Ammon's horn (tissue), 1 donor: ENCODE measurements at regions not wholly inside any gene's neighbourhood (a gene's known extent, or its start where the extent isn't known, plus 50 kb on each side); places are given as distances from the start of the nearest gene placed in this dataset.

ENCODE experiments used
- DNase-seq: peaks from one replicate; pipeline ENCODE4 v3.0.0-alpha.2; 2016; ENCODE audit warnings: low spot score

DNA sequence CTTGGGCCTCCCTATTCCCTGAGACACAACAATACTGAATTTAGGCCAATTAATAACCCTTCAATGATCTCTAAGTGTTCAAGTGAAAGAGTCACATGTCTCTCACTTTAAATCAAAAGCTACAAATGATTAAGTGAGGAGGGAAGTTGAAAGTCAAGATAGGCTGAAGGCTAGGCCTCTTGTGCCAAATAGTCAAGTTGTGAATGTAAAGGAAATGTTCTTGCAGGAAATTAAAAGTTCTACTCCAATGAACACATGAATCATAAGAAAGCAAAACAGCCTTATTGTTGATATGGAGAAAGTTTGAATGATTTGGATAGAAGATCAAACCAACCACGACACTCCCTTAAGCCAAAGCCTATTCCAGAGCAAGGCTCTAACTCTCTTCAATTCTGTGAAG lies 286.9 kb downstream of the MEIS1 start:
- DNase-seq: no peak

GRCh38 chr2:66724241-66724640 lies 289.3 kb downstream of the MEIS1 start:
- no peak for DNase-seq

GRCh38 chr2:66729416-66730330 lies 294.7 kb downstream of the MEIS1 start:
- DNase-seq: no peak

DNA sequence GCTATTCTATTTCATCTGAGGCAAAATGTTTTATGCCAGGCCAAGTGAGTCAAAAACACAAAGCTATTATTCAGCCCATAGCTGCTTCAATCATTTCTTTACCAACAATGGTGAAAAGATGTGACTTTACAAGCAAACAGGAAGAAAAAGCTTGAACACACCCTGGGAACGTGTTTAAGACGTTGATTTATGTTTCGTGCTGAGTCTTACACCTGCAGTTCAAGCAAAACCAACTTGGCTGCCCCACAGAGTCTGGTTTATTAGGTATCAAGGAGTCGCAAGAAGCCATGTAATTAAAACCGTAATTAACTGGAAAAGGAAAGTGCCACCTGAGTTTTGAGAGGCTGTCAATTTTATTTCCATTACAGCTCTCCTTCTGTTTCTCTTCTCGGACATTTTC lies 295.5 kb downstream of the MEIS1 start:
- no peak for DNase-seq

- DNase-seq: no peak
Observed at GRCh38 chr2:66733364-66733999, 298.6 kb downstream of the MEIS1 start.

- DNase-seq: no peak
Observed at GRCh38 chr2:66748939-66749338, 314.0 kb downstream of the MEIS1 start.

DNA sequence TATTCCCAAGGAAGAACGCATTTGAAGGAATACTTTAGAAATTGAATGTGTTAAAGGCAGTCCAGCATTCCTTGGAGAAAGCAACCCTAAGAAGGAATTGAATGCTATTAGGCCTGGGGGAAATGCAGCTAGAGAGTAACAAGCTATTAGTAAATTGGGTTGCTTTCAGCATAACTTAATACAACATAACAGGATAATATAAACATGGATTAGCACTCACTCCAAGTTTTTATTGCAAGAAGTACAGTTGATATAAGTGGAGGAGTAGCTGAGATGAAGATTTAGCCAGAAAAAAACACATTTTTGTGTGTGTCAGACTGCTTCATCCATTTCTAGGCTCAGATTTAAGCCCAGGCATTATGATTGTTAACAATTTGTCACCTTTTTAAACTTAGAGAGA lies 314.6 kb downstream of the MEIS1 start:
- no peak for DNase-seq

GRCh38 chr2:66753257-66753656 lies 318.3 kb downstream of the MEIS1 start:
- no peak for DNase-seq

- DNase-seq: peak; percentile 7
Observed at GRCh38 chr2:66753660-66754059, 318.7 kb downstream of the MEIS1 start.

- DNase-seq: no peak
Observed at GRCh38 chr2:66755974-66756373, 321.0 kb downstream of the MEIS1 start.

GRCh38 chr2:66761826-66762225 lies 326.9 kb downstream of the MEIS1 start:
- no peak for DNase-seq

DNA sequence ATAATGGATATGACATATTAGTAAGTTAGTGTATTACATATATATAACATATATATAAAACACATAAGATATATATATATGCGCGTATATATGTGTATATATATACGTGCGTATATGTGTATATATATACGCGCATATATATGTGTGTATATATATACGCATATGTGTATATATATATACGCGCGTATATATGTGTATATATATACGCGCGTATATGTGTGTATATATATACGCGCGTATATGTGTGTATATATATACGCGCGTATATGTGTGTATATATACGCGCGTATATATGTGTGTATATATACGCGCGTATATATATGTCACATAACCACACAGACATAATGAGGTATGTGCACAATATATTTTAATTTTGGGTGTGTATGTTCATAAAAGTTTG lies 327.8 kb downstream of the MEIS1 start:
- DNase-seq: no peak

DNA sequence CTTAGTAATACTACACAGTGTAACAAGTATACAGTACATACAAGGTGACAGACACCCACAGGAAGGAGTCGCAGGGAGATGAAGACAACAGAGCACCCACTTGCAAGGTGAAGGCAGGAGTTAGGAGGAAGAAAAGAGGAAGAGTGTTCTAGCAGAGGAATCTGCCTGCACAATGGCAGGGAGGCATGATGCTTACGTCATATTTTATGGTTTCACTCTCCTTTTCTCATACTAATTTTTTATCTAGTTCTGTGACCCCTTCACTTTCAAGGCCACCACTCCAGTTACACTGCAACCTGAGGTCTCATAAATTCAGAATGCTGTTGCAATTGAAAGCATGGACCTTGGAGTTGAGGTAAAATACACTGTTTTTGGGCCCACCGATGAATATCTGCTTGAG lies 331.7 kb downstream of the MEIS1 start:
- DNase-seq: no peak

DNA sequence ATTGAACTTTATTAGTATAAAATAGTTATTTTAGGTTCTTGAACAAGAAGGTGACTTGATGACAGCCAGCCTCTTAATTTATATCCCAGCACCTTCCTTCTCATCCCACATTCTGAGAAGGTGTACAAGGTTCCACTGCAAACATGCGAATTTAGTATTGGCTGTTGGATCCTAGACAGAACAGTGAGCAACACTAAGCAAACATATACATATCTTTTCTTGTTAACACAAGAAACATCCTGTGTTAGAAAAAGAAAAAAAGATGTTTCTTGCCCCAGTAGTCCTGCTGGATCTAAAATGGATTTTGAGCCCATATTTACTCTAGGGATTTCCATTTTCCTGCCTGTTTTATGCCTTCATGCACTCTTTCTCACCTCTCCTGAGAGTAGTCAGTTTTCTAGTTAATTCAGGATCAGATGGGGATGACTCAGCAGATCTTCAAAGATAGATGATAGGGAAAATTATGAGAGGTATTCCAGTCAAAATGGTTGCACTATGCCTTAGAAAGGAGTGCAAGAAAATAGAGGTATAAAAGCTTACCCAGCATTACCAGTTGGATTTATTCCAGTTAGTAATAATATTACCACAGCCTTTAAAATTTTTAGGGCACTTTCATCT lies 336.5 kb downstream of the MEIS1 start:
- no peak for DNase-seq

GRCh38 chr2:66772618-66773017 lies 337.7 kb downstream of the MEIS1 start:
- no peak for DNase-seq

GRCh38 chr2:66775730-66776422 lies 341.0 kb downstream of the MEIS1 start:
- DNase-seq: no peak

- DNase-seq: no peak
Observed at GRCh38 chr2:66781804-66782203, 346.9 kb downstream of the MEIS1 start.

GRCh38 chr2:66782780-66783361 lies 347.9 kb downstream of the MEIS1 start:
- DNase-seq: no peak

- DNase-seq: no peak
Observed at GRCh38 chr2:66789741-66790140, 354.8 kb downstream of the MEIS1 start.

GRCh38 chr2:66790651-66791181 lies 355.8 kb downstream of the MEIS1 start:
- no peak for DNase-seq

DNA sequence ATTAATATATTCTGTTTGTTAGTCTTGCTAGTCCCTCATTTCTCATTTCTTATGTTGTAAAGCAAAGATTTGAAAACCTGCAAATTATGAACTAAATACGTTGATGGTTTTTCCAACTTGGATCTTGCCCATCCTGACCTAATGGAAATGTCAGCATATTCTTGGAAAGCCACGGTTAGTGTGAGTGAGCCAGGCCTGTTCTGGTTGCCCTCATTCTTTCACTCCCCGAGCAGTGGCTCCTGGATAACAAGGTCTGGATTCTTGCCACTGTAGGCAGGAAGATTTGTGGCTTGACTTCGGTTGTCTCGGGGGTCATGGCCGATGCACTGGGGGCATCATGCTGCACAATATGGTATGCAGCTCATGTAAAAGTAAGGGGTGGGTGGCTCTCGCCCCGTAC lies 359.1 kb downstream of the MEIS1 start:
- no peak for DNase-seq

DNA sequence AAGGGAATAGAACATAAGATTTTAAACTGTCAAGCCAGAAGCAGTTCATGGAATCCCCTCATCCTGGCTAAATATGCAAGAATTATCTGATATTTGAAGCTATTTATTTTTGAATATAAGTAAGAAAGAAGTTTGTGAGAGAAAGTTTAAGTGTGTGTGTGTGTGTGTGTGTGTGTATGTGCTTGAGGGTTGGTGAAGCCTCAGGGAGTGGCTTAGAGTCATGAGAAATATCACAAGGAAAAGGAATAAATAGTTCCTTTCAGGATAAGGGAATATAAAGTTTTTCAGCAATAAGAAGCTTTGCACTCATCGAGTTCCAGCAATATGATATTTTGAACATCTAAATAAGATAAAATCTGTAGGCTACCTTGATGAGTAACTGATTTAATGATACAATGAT lies 359.6 kb downstream of the MEIS1 start:
- DNase-seq: no peak
